Lower leg skin (tissue), 3 donors: ENCODE measurements at regions not wholly inside any gene's neighbourhood (a gene's known extent, or its start where the extent isn't known, plus 50 kb on each side); places are given as distances from the start of the nearest gene placed in this dataset.

Experiments used
- POLR2A ChIP-seq, 2 donors: fragments of 450-650 bp; IDR thresholded peaks; one replicate each; pipeline ENCODE4 v1.6.1; 2016 to 2017; ENCODE audit warnings: antibody characterized with exemption in 2 of 2, mild to moderate bottlenecking in 1 of 2, moderate library complexity in 1 of 2
- TF ChIP-seq, protein P1 (sequence below), 3 donors: fragments of 450-650 bp; IDR thresholded peaks; one replicate each; pipeline ENCODE4 v1.5.1; 2016; ENCODE audit warnings: antibody characterized with exemption in 3 of 3, mild to moderate bottlenecking in 3 of 3, moderate library complexity in 2 of 3

GRCh38 chr4:54861201-54861600, 203.4 kb downstream of the KIT start:
- TF ChIP-seq, protein P1, sequence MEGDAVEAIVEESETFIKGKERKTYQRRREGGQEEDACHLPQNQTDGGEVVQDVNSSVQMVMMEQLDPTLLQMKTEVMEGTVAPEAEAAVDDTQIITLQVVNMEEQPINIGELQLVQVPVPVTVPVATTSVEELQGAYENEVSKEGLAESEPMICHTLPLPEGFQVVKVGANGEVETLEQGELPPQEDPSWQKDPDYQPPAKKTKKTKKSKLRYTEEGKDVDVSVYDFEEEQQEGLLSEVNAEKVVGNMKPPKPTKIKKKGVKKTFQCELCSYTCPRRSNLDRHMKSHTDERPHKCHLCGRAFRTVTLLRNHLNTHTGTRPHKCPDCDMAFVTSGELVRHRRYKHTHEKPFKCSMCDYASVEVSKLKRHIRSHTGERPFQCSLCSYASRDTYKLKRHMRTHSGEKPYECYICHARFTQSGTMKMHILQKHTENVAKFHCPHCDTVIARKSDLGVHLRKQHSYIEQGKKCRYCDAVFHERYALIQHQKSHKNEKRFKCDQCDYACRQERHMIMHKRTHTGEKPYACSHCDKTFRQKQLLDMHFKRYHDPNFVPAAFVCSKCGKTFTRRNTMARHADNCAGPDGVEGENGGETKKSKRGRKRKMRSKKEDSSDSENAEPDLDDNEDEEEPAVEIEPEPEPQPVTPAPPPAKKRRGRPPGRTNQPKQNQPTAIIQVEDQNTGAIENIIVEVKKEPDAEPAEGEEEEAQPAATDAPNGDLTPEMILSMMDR (IDR thresholded peaks at IDR 0.05), result no peak
- TF ChIP-seq POLR2A (IDR thresholded peaks at IDR 0.05), result no peak
